ENCODE measurements at regions not wholly inside any gene's neighbourhood (a gene's known extent, or its start where the extent isn't known, plus 50 kb on each side); places are given as distances from the start of the nearest gene placed in this dataset.

GRCh38 chr6:11366934-11367637, 134.6 kb upstream of the NEDD9 start:
- H3K27ac ChIP-seq = no peak overlapping the region
- TF ChIP-seq, protein P1, sequence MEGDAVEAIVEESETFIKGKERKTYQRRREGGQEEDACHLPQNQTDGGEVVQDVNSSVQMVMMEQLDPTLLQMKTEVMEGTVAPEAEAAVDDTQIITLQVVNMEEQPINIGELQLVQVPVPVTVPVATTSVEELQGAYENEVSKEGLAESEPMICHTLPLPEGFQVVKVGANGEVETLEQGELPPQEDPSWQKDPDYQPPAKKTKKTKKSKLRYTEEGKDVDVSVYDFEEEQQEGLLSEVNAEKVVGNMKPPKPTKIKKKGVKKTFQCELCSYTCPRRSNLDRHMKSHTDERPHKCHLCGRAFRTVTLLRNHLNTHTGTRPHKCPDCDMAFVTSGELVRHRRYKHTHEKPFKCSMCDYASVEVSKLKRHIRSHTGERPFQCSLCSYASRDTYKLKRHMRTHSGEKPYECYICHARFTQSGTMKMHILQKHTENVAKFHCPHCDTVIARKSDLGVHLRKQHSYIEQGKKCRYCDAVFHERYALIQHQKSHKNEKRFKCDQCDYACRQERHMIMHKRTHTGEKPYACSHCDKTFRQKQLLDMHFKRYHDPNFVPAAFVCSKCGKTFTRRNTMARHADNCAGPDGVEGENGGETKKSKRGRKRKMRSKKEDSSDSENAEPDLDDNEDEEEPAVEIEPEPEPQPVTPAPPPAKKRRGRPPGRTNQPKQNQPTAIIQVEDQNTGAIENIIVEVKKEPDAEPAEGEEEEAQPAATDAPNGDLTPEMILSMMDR (conservative IDR thresholded peaks at IDR 0.05) = no peak

DNA sequence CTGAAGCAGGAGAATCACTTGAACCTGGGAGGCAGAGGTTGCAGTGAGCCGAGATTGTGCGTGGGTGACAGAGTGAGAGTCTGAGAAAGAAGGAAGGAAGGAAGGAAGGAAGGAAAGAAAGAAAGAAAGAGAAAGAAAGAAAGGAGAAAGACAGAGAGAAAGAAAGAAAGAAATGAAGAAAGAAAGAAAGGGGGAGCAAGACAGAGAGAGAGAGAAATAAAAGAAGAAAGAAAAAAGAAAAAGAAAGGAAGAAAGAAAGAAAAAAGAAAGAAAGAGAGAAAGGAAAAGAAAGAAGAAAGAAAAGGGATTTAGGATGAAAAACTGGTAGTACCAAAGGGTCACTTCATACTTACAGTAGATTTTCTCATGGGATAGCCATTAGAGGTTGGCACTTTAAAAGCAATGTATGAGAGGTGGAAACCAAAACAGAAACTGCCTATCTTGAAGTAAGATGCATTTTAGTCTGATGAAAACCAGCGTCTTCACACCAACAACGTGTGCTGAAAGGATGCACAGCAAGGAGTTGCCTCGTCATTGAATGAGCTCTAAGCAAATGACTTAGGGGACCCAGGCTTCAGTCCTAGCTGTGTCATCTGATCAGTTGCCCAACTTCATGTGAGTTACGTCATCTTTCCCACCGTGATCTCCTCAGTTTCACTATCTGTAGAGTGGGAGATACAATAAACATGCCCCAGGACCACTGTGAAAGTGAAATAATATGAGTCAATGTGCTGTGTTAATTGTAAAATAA, 133.9 kb upstream of the NEDD9 start:
- no peak overlapping the region for H3K27ac ChIP-seq
- TF ChIP-seq, protein P1 (conservative IDR thresholded peaks at IDR 0.05) = no peak

- TF ChIP-seq, protein P1 (conservative IDR thresholded peaks at IDR 0.05) = no peak
- H3K27ac ChIP-seq = no peak overlapping the region
These were observed 132.5 kb upstream of the NEDD9 start for GRCh38 chr6:11364971-11365397.

DNA sequence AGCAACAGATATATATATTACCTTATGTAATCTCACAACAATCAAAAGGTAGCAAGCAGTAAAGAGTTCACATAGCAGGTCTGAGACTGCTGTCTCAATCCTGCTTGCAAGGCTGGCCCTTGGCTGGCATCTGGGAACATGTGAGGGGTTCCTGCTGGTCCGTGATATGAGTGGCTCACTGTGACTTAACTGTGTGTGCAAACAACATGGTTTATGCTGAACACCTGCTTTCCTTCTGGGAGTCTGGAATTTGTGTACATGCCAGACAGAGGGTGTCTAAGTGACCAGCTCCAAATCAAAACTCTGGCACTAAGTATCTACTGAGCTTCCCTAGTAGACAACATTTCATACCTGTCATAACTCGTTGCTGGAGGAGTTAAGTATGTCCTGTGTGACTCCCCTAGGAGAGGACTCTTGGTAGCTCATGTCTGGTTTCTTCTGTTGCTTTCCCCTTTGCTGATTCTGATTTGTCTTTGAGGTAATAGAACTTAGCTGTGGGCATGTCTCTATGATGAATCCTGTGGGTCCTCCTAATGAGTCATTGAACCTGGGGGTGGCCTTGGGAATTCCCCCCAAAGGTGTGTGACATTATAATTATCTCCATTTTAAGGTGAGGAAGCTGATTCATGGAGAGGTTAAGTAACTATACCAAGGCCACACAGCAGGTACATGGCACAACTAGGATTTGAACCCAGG, 131.6 kb upstream of the NEDD9 start:
- TF ChIP-seq, protein P1 (conservative IDR thresholded peaks at IDR 0.05) = no peak
- no peak overlapping the region for H3K27ac ChIP-seq

GRCh38 chr6:11362564-11362963, 130.1 kb upstream of the NEDD9 start:
- H3K27ac ChIP-seq = no peak overlapping the region
- TF ChIP-seq, protein P1 (conservative IDR thresholded peaks at IDR 0.05) = no peak

- H3K27ac ChIP-seq = peak overlapping the region; percentile 52
- TF ChIP-seq, protein P1 (conservative IDR thresholded peaks at IDR 0.05) = no peak
These were observed 126.7 kb upstream of the NEDD9 start for GRCh38 chr6:11358904-11359830.

Data from VCaP (cell line).